Neural cell (in vitro differentiated cells): ENCODE measurements at regions not wholly inside any gene's neighbourhood (a gene's known extent, or its start where the extent isn't known, plus 50 kb on each side); places are given as distances from the start of the nearest gene placed in this dataset.
A peak's percentile ranks its signal among the peaks of the same experiment; 100 is the strongest.

Source experiments
- H2AFZ ChIP-seq: fragments of 200-600, 300-800 bp; sonication (generic), shearing (Covaris generic); 2 replicates; pipeline ENCODE4 v1.6.0; 2014; ENCODE audit warnings: low read depth, mild to moderate bottlenecking, antibody characterized with exemption, low read length, moderate library complexity
- H3F3A ChIP-seq: fragments of 200-600 bp; shearing (Covaris generic); 2 replicates; pipeline ENCODE4 v1.6.1; 2016; ENCODE audit warnings: mild to moderate bottlenecking, moderate library complexity, mixed read lengths, antibody characterized with exemption, low read length; ENCODE audit not compliant: insufficient read depth, poor library complexity, severe bottlenecking
- H3K27ac ChIP-seq: fragments of 200-600, 300-800 bp; sonication (generic), shearing (Covaris generic); 2 replicates; pipeline ENCODE4 v1.5.1; 2014; ENCODE audit warnings: mild to moderate bottlenecking, low read length, moderate library complexity
- H3K27me3 ChIP-seq: fragments of 300-800, 200-600 bp; sonication (generic), shearing (Covaris generic); 2 replicates; pipeline ENCODE4 v1.6.0; 2014; ENCODE audit warnings: mild to moderate bottlenecking, low read depth, low read length, moderate library complexity; ENCODE audit not compliant: insufficient read depth
- H3K36me3 ChIP-seq: fragments of 300-800, 200-600 bp; sonication (generic), shearing (Covaris generic); 2 replicates; pipeline ENCODE4 v1.5.1; 2014; ENCODE audit warnings: mild to moderate bottlenecking, antibody characterized with exemption, low read length, moderate library complexity; ENCODE audit not compliant: insufficient read depth
- H3K4me2 ChIP-seq: fragments of 300-800, 200-600 bp; sonication (generic), shearing (Covaris generic); 2 replicates; pipeline ENCODE4 v1.6.0; 2014; ENCODE audit warnings: mild to moderate bottlenecking, low read length
- H3K4me3 ChIP-seq: fragments of 300-800, 200-600 bp; sonication (generic), shearing (Covaris generic); 2 replicates; pipeline ENCODE4 v1.5.1; 2014; ENCODE audit warnings: mild to moderate bottlenecking, low read length, moderate library complexity
- H3K79me2 ChIP-seq: fragments of 200-600 bp; shearing (Covaris generic); replicated peaks from 2 replicates; pipeline ENCODE4 v1.6.0; 2014; ENCODE audit warnings: mild to moderate bottlenecking, low read length, moderate library complexity; ENCODE audit not compliant: insufficient read depth
- H3K9ac ChIP-seq: fragments of 300-800, 200-600 bp; sonication (generic), shearing (Covaris generic); 2 replicates; pipeline ENCODE4 v1.6.1; 2016; ENCODE audit warnings: mild to moderate bottlenecking, low read length, mixed read lengths
- H3K9me2 ChIP-seq: fragments of 200-600 bp; shearing (Covaris generic); 2 replicates; pipeline ENCODE4 v1.6.1; 2016; ENCODE audit warnings: mild to moderate bottlenecking, low read length, mixed read lengths; ENCODE audit not compliant: insufficient read depth
- H3K9me3 ChIP-seq: fragments of 200-600, 300-800 bp; sonication (generic), shearing (Covaris generic); 2 replicates; pipeline ENCODE4 v1.6.1; 2016; ENCODE audit warnings: mild to moderate bottlenecking, mixed run types, low read length, moderate library complexity, mixed read lengths
- H4K20me1 ChIP-seq: fragments of 200-600 bp; shearing (Covaris generic); 2 replicates; pipeline ENCODE4 v1.6.1; 2016; ENCODE audit warnings: mild to moderate bottlenecking, mixed run types; ENCODE audit not compliant: insufficient read depth
- EP300 ChIP-seq: fragments of 450-650 bp; conservative IDR thresholded peaks from 2 replicates; pipeline ENCODE4 v1.6.1; 2014; ENCODE audit warnings: antibody characterized with exemption, mild to moderate bottlenecking, moderate library complexity; ENCODE audit not compliant: poor library complexity, severe bottlenecking
- EZH2 ChIP-seq: fragments of 200-600, 300-800 bp; shearing (Covaris generic), sonication (generic); IDR thresholded peaks from 2 replicates; pipeline ENCODE4 v1.6.1; 2014; ENCODE audit warnings: antibody characterized with exemption, low read length, borderline replicate concordance, mild to moderate bottlenecking; ENCODE audit not compliant: insufficient read depth, poor library complexity, severe bottlenecking
- MXI1 ChIP-seq: fragments of 450-650 bp; conservative IDR thresholded peaks from 2 replicates; pipeline ENCODE4 v1.6.1; 2014; ENCODE audit warnings: antibody characterized with exemption, mild to moderate bottlenecking; ENCODE audit not compliant: poor library complexity, severe bottlenecking
- POLR2AphosphoS5 ChIP-seq: IDR thresholded peaks from 2 replicates; pipeline ENCODE4 v1.6.1; 2012
- RAD21 ChIP-seq: fragments of 450-650 bp; conservative IDR thresholded peaks from 2 replicates; pipeline ENCODE4 v1.6.1; 2014; ENCODE audit warnings: antibody characterized with exemption, mild to moderate bottlenecking, moderate library complexity
- SMC3 ChIP-seq: fragments of 450-650 bp; conservative IDR thresholded peaks from 2 replicates; pipeline ENCODE4 v1.6.1; 2014; ENCODE audit warnings: antibody characterized with exemption, mild to moderate bottlenecking, moderate library complexity; ENCODE audit not compliant: poor library complexity
- TAF1 ChIP-seq: IDR thresholded peaks from 2 replicates; pipeline ENCODE4 v1.6.1; 2012; ENCODE audit warnings: low read depth
- TF ChIP-seq, protein P1 (sequence below): IDR thresholded peaks from 2 replicates; pipeline ENCODE4 v1.6.1; 2012; ENCODE audit warnings: borderline replicate concordance
- TF ChIP-seq, protein P2 (sequence below): fragments of 450-650 bp; IDR thresholded peaks from 2 replicates; pipeline ENCODE4 v1.5.1; 2014; ENCODE audit warnings: antibody characterized with exemption, mild to moderate bottlenecking, moderate library complexity; ENCODE audit not compliant: poor library complexity, severe bottlenecking

DNA sequence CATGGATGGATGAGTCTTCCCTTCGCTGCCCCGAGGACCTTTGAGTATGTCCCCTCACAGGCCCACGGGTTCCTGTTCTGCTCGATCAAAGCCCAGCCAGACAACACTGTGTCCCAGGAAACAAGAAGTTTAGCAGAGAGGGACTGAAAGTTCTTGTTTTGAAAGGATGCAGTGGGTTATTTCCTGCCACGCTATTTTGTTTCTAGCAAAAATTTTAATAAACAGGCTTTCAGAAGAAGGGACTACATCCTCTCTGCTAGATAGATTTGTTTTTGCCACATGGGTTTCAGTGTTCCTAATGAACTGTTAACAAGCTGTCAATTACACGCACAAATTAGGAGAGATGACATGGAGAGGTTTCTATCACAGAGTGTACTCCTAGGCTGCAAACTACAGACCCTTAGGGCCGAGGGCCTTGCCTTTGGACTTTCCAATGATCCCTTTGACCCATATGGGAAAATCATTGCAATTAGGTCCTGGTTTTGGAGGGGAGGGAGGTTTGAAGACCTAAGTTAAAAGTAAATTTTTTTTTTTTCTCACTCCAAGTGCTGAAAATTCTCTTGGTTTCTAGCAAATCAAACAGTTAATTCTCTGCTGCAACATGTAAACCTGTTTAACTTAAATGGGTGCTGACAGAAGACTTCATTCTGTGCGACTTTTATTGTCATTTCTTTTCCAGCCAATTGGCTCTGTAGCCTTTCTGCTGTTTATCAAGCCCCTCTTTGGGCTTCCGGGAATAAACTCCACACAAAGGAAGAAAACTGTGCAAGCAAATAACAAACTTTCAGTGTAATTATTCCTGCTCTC, 81.4 kb downstream of the RCN1 start:
- no peak overlapping the region for H3K4me2 ChIP-seq

DNA sequence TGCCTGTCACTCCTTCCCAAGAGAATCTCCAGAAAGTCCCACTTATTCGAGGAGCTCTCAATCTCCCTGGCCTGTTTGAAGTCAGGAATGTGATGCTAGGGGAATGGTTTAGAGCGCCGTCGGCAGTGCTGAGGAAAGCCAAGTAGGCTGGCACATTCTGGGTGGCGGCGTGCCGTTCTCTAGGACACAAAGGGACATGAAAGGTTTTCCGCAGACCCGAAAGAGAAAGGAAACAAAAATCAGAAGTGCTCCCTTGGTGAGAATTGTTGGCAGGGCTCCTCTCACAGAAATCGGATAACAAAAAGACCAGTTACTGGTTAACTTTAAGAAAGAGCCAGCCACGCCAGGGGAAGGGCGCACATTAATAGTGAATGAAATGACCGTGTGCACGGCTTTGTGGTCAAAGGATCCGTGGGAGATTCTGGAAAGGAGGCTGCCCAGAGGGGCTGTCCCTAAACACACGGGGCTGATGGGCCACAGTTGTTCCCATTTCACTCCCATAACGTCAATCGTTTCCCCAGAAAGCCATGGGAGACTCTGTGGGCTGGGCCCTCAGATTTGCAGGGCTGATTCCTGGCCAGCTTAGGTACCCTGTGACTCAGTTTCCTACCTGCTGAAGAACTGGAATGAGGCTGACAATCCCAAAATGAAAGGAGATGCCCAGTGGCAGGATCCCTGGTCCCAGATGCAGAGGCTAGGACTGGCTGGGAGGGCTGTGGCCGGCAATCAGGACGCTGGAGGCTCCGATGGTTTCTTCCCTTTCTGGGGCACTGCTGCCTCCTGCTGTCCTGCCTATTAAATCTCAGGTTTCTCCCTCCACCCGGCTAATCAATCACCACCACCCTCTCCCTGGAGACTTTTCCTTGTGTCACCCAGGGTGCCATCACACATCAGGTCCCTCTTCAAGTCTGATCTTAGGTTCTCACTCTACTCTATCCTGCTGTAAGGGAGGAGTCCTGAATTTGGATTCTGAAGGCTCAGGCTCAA, 82.3 kb downstream of the RCN1 start:
- Histone ChIP-seq H3K9me3 (no peaks in the 10 kb centered on the region), H3F3A (peaks cover 3% of the 10 kb centered on the region), H3K36me3 (no peaks in the 10 kb centered on the region), H3K27ac (no peak overlapping the region), H3K79me2 (no peaks in the 10 kb centered on the region), H3K9ac (no peak overlapping the region), H2AFZ (no peak overlapping the region), H3K4me2 (no peak overlapping the region), H3K27me3 (no peaks in the 10 kb centered on the region), H3K4me3 (no peak overlapping the region), H3K9me2 (no peaks in the 10 kb centered on the region), H4K20me1 (no peaks in the 10 kb centered on the region)
- TF ChIP-seq, protein P1, sequence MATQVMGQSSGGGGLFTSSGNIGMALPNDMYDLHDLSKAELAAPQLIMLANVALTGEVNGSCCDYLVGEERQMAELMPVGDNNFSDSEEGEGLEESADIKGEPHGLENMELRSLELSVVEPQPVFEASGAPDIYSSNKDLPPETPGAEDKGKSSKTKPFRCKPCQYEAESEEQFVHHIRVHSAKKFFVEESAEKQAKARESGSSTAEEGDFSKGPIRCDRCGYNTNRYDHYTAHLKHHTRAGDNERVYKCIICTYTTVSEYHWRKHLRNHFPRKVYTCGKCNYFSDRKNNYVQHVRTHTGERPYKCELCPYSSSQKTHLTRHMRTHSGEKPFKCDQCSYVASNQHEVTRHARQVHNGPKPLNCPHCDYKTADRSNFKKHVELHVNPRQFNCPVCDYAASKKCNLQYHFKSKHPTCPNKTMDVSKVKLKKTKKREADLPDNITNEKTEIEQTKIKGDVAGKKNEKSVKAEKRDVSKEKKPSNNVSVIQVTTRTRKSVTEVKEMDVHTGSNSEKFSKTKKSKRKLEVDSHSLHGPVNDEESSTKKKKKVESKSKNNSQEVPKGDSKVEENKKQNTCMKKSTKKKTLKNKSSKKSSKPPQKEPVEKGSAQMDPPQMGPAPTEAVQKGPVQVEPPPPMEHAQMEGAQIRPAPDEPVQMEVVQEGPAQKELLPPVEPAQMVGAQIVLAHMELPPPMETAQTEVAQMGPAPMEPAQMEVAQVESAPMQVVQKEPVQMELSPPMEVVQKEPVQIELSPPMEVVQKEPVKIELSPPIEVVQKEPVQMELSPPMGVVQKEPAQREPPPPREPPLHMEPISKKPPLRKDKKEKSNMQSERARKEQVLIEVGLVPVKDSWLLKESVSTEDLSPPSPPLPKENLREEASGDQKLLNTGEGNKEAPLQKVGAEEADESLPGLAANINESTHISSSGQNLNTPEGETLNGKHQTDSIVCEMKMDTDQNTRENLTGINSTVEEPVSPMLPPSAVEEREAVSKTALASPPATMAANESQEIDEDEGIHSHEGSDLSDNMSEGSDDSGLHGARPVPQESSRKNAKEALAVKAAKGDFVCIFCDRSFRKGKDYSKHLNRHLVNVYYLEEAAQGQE = peak; percentile 74
- TF ChIP-seq EZH2 (no peak), RAD21 (peak; percentile 69), SMC3 (peak; percentile 69), MXI1 (no peak), TAF1 (no peak), EP300 (no peak), POLR2AphosphoS5 (no peak)

More for the DNA sequence above, 81.4 kb downstream of the RCN1 start:
- no peaks in the 10 kb centered on the region for H3K79me2 ChIP-seq
- H3K9me2 ChIP-seq = no peaks in the 10 kb centered on the region
- no peak overlapping the region for H3K4me3 ChIP-seq
- peaks cover 3% of the 10 kb centered on the region for H3F3A ChIP-seq
- no peak overlapping the region for H2AFZ ChIP-seq
- H3K27me3 ChIP-seq = no peaks in the 10 kb centered on the region
- no peaks in the 10 kb centered on the region for H4K20me1 ChIP-seq
- H3K9ac ChIP-seq = no peak overlapping the region
- TF ChIP-seq, protein P2, sequence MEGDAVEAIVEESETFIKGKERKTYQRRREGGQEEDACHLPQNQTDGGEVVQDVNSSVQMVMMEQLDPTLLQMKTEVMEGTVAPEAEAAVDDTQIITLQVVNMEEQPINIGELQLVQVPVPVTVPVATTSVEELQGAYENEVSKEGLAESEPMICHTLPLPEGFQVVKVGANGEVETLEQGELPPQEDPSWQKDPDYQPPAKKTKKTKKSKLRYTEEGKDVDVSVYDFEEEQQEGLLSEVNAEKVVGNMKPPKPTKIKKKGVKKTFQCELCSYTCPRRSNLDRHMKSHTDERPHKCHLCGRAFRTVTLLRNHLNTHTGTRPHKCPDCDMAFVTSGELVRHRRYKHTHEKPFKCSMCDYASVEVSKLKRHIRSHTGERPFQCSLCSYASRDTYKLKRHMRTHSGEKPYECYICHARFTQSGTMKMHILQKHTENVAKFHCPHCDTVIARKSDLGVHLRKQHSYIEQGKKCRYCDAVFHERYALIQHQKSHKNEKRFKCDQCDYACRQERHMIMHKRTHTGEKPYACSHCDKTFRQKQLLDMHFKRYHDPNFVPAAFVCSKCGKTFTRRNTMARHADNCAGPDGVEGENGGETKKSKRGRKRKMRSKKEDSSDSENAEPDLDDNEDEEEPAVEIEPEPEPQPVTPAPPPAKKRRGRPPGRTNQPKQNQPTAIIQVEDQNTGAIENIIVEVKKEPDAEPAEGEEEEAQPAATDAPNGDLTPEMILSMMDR = no peak
- TF ChIP-seq POLR2AphosphoS5 (no peak), MXI1 (no peak), EP300 (no peak), RAD21 (no peak), SMC3 (no peak)
- TF ChIP-seq, protein P1 = no peak
- no peaks in the 10 kb centered on the region for H3K36me3 ChIP-seq
- H3K27ac ChIP-seq = no peak overlapping the region
- H3K9me3 ChIP-seq = no peaks in the 10 kb centered on the region
